MG63 (cell line): ENCODE measurements at regions not wholly inside any gene's neighbourhood (a gene's known extent, or its start where the extent isn't known, plus 50 kb on each side); places are given as distances from the start of the nearest gene placed in this dataset.

ENCODE experiments used
- DNase-seq: peaks from one replicate; pipeline ENCODE4 v3.0.0-alpha.2; 2020
- H3K27me3 ChIP-seq: fragments of 250-450 bp; sonication (Bioruptor Pico); 2 replicates; pipeline ENCODE4 v1.5.1; 2020; ENCODE audit warnings: mild to moderate bottlenecking, moderate library complexity
- H3K36me3 ChIP-seq: fragments of 250-450 bp; sonication (Bioruptor Pico); 2 replicates; pipeline ENCODE4 v1.5.1; 2020; ENCODE audit warnings: mild to moderate bottlenecking, moderate library complexity
- H3K4me3 ChIP-seq: fragments of 250-450 bp; sonication (Bioruptor Pico); 2 replicates; pipeline ENCODE4 v1.5.1; 2020; ENCODE audit warnings: mild to moderate bottlenecking, moderate library complexity
- H3K9me3 ChIP-seq: fragments of 250-450 bp; sonication (Bioruptor Pico); 2 replicates; pipeline ENCODE4 v1.5.1; 2020; ENCODE audit warnings: mild to moderate bottlenecking, moderate library complexity

GRCh38 chr17:71375948-71376347, 744.9 kb upstream of the SOX9 start:
- Histone ChIP-seq H3K9me3 (no peaks in the 10 kb centered on the region), H3K4me3 (no peak overlapping the region), H3K36me3 (no peaks in the 10 kb centered on the region), H3K27me3 (no peaks in the 10 kb centered on the region)
- DNase-seq, result no peak

- no peak for DNase-seq
These were observed 743.9 kb upstream of the SOX9 start for GRCh38 chr17:71376933-71377332.

GRCh38 chr17:71378036-71378435, 742.8 kb upstream of the SOX9 start:
- no peak for DNase-seq
- Histone ChIP-seq H3K27me3 (no peaks in the 10 kb centered on the region), H3K4me3 (no peak overlapping the region), H3K9me3 (no peaks in the 10 kb centered on the region), H3K36me3 (no peaks in the 10 kb centered on the region)

More at GRCh38 chr17:71376933-71377332, 743.9 kb upstream of the SOX9 start:
- Histone ChIP-seq H3K9me3 (no peaks in the 10 kb centered on the region), H3K36me3 (no peaks in the 10 kb centered on the region), H3K4me3 (no peak overlapping the region), H3K27me3 (no peaks in the 10 kb centered on the region)

GRCh38 chr17:71378741-71379140, 742.1 kb upstream of the SOX9 start:
- Histone ChIP-seq H3K36me3 (no peaks in the 10 kb centered on the region), H3K27me3 (no peaks in the 10 kb centered on the region), H3K4me3 (no peak overlapping the region), H3K9me3 (no peaks in the 10 kb centered on the region)
- no peak for DNase-seq

GRCh38 chr17:71379512-71379911, 741.3 kb upstream of the SOX9 start:
- Histone ChIP-seq H3K4me3 (no peak overlapping the region), H3K9me3 (no peaks in the 10 kb centered on the region), H3K36me3 (no peaks in the 10 kb centered on the region), H3K27me3 (no peaks in the 10 kb centered on the region)
- no peak for DNase-seq

GRCh38 chr17:71380535-71380934, 740.3 kb upstream of the SOX9 start:
- H3K36me3 ChIP-seq, result no peaks in the 10 kb centered on the region
- H3K27me3 ChIP-seq, result no peaks in the 10 kb centered on the region
- H3K4me3 ChIP-seq, result no peak overlapping the region
- H3K9me3 ChIP-seq, result no peaks in the 10 kb centered on the region
- DNase-seq, result no peak

- Histone ChIP-seq H3K4me3 (no peak overlapping the region), H3K36me3 (no peaks in the 10 kb centered on the region), H3K9me3 (no peaks in the 10 kb centered on the region), H3K27me3 (no peaks in the 10 kb centered on the region)
- no peak for DNase-seq
These were observed 739.9 kb upstream of the SOX9 start for GRCh38 chr17:71380936-71381335.

- Histone ChIP-seq H3K4me3 (no peak overlapping the region), H3K36me3 (no peaks in the 10 kb centered on the region), H3K9me3 (no peaks in the 10 kb centered on the region; the same call in 1 of the 2 replicates), H3K27me3 (no peaks in the 10 kb centered on the region)
- no peak for DNase-seq
These were observed 737.7 kb upstream of the SOX9 start for GRCh38 chr17:71383091-71383490.

GRCh38 chr17:71387456-71387855, 733.4 kb upstream of the SOX9 start:
- Histone ChIP-seq H3K4me3 (no peak overlapping the region), H3K36me3 (no peaks in the 10 kb centered on the region)
- no peak for DNase-seq

GRCh38 chr17:71392715-71393567, 727.9 kb upstream of the SOX9 start:
- Histone ChIP-seq H3K4me3 (no peak overlapping the region), H3K9me3 (no peaks in the 10 kb centered on the region), H3K27me3 (no peaks in the 10 kb centered on the region), H3K36me3 (no peaks in the 10 kb centered on the region)
- no peak for DNase-seq

More at GRCh38 chr17:71387456-71387855, 733.4 kb upstream of the SOX9 start:
- Histone ChIP-seq H3K9me3 (no peaks in the 10 kb centered on the region; the same call in 1 of the 2 replicates), H3K27me3 (no peaks in the 10 kb centered on the region)

GRCh38 chr17:71395901-71396300, 724.9 kb upstream of the SOX9 start:
- no peak overlapping the region for H3K4me3 ChIP-seq
- DNase-seq, result no peak
- H3K9me3 ChIP-seq, result no peaks in the 10 kb centered on the region
- H3K27me3 ChIP-seq, result no peaks in the 10 kb centered on the region
- no peaks in the 10 kb centered on the region for H3K36me3 ChIP-seq

GRCh38 chr17:71396711-71397110, 724.1 kb upstream of the SOX9 start:
- Histone ChIP-seq H3K36me3 (no peaks in the 10 kb centered on the region), H3K27me3 (no peaks in the 10 kb centered on the region), H3K4me3 (no peak overlapping the region), H3K9me3 (no peaks in the 10 kb centered on the region)
- no peak for DNase-seq

- Histone ChIP-seq H3K4me3 (no peak overlapping the region), H3K36me3 (no peaks in the 10 kb centered on the region), H3K27me3 (no peaks in the 10 kb centered on the region), H3K9me3 (no peaks in the 10 kb centered on the region)
- no peak for DNase-seq
These were observed 722.8 kb upstream of the SOX9 start for GRCh38 chr17:71398025-71398424.

- Histone ChIP-seq H3K4me3 (no peak overlapping the region), H3K9me3 (no peaks in the 10 kb centered on the region), H3K36me3 (no peaks in the 10 kb centered on the region), H3K27me3 (no peaks in the 10 kb centered on the region)
- no peak for DNase-seq
These were observed 722.0 kb upstream of the SOX9 start for GRCh38 chr17:71398800-71399219.

GRCh38 chr17:71399221-71399620, 721.6 kb upstream of the SOX9 start:
- no peaks in the 10 kb centered on the region for H3K36me3 ChIP-seq
- H3K4me3 ChIP-seq, result no peak overlapping the region
- no peaks in the 10 kb centered on the region for H3K27me3 ChIP-seq
- no peaks in the 10 kb centered on the region for H3K9me3 ChIP-seq
- DNase-seq, result no peak

- Histone ChIP-seq H3K27me3 (no peaks in the 10 kb centered on the region), H3K9me3 (no peaks in the 10 kb centered on the region), H3K36me3 (no peaks in the 10 kb centered on the region), H3K4me3 (no peak overlapping the region)
- no peak for DNase-seq
These were observed 721.2 kb upstream of the SOX9 start for GRCh38 chr17:71399649-71400048.

- DNase-seq, result no peak
- H3K9me3 ChIP-seq, result peaks cover 1% of the 10 kb centered on the region; the same call in 1 of the 2 replicates
- no peaks in the 10 kb centered on the region for H3K27me3 ChIP-seq
- no peaks in the 10 kb centered on the region for H3K36me3 ChIP-seq
- no peak overlapping the region for H3K4me3 ChIP-seq
These were observed 718.8 kb upstream of the SOX9 start for GRCh38 chr17:71402007-71402406.

GRCh38 chr17:71402661-71403141, 718.1 kb upstream of the SOX9 start:
- Histone ChIP-seq H3K4me3 (no peak overlapping the region), H3K9me3 (peaks cover 1% of the 10 kb centered on the region; the same call in 1 of the 2 replicates), H3K27me3 (no peaks in the 10 kb centered on the region), H3K36me3 (no peaks in the 10 kb centered on the region)
- DNase-seq, result no peak
